ENCODE measurements at regions not wholly inside any gene's neighbourhood (a gene's known extent, or its start where the extent isn't known, plus 50 kb on each side); places are given as distances from the start of the nearest gene placed in this dataset.
"Not testable (repeated sequence)": the region's sequence is repeated elsewhere in the genome, so short reads cannot be mapped to it uniquely, and the experiment has no call there.

- not testable (repeated sequence) for DNase-seq
Measured at GRCh38 chr21:14008006-14008405, 202.7 kb downstream of the LIPI start.

- DNase-seq: not testable (repeated sequence)
Measured at GRCh38 chr21:14006144-14006543, 204.6 kb downstream of the LIPI start.

GRCh38 chr21:13986996-13987958, 223.5 kb downstream of the LIPI start:
- DNase-seq: not testable (repeated sequence)

GRCh38 chr21:13985865-13986863, 224.6 kb downstream of the LIPI start:
- DNase-seq: not testable (repeated sequence)

- DNase-seq: not testable (repeated sequence)
Measured at GRCh38 chr21:13985137-13985864, 225.5 kb downstream of the LIPI start.

- DNase-seq: not testable (repeated sequence)
Measured at GRCh38 chr21:13984728-13985127, 226.0 kb downstream of the LIPI start.

GRCh38 chr21:13981176-13982087, 229.3 kb downstream of the LIPI start:
- not testable (repeated sequence) for DNase-seq

GRCh38 chr21:13980115-13980662, 230.6 kb downstream of the LIPI start:
- DNase-seq: not testable (repeated sequence)

- not testable (repeated sequence) for DNase-seq
Measured at GRCh38 chr21:13979608-13980007, 231.1 kb downstream of the LIPI start.

- DNase-seq: not testable (repeated sequence)
Measured at GRCh38 chr21:13974582-13974981, 236.2 kb downstream of the LIPI start.

GRCh38 chr21:13969853-13970252, 240.9 kb downstream of the LIPI start:
- DNase-seq: not testable (repeated sequence)

GRCh38 chr21:13969002-13969401, 241.8 kb downstream of the LIPI start:
- not testable (repeated sequence) for DNase-seq

- DNase-seq: not testable (repeated sequence)
Measured at GRCh38 chr21:13963259-13963658, 247.5 kb downstream of the LIPI start.

- DNase-seq: no peak
Measured at GRCh38 chr21:13937236-13937635, 273.5 kb downstream of the LIPI start.

GRCh38 chr21:13936033-13936937, 274.5 kb downstream of the LIPI start:
- not testable (repeated sequence) for DNase-seq

- DNase-seq: not testable (repeated sequence)
Measured at GRCh38 chr21:13935396-13936032, 275.2 kb downstream of the LIPI start.

- not testable (repeated sequence) for DNase-seq
Measured at GRCh38 chr21:13934887-13935342, 275.8 kb downstream of the LIPI start.

- not testable (repeated sequence) for DNase-seq
Measured at GRCh38 chr21:13923175-13923574, 287.6 kb downstream of the LIPI start.

GRCh38 chr21:13921455-13921854, 289.3 kb downstream of the LIPI start:
- DNase-seq: not testable (repeated sequence)
